Spleen (tissue), 7 donors: ENCODE measurements at regions not wholly inside any gene's neighbourhood (a gene's known extent, or its start where the extent isn't known, plus 50 kb on each side); places are given as distances from the start of the nearest gene placed in this dataset.

Experiments used
- CTCF ChIP-seq, 11 experiments: fragments of 200-600 bp in 7 of 11; fragments of 450-650 bp in 4 of 11; sonication (generic) in 4 of 11; IDR thresholded peaks in 8 of 11; conservative IDR thresholded peaks in 3 of 11; 1 replicate in 7 of 11; 2 replicates in 4 of 11; pipeline versions ENCODE4 v1.4.0 to v1.8.0; 2016 to 2021; ENCODE audit warnings: antibody characterized with exemption in 11 of 11, inconsistent platforms in 4 of 11, mild to moderate bottlenecking in 1 of 11
- POLR2A ChIP-seq, 3 donors: fragments of 450-650 bp; IDR thresholded peaks; one replicate each; pipeline ENCODE4 v1.5.1; 2017; ENCODE audit warnings: antibody characterized with exemption in 3 of 3, mild to moderate bottlenecking in 1 of 3
- donor health status: DM: no; HTN: no; CAD: no; lungs with moderate emphysema.
- donor health status: DM: no; HTN: no; CAD: no.
- donor health status: DM: no; HTN: no; CAD: no.

GRCh38 chr1:71167505-71167904 lies 86.7 kb upstream of the ZRANB2 start:
- no peak for TF ChIP-seq POLR2A (IDR thresholded peaks at IDR 0.05)
- no peak for TF ChIP-seq CTCF (IDR thresholded peaks at IDR 0.05 in 8 of 11, conservative IDR thresholded peaks at IDR 0.05 in 3 of 11)
